OCI-LY3 (cell line): ENCODE measurements at regions not wholly inside any gene's neighbourhood (a gene's known extent, or its start where the extent isn't known, plus 50 kb on each side); places are given as distances from the start of the nearest gene placed in this dataset.

Experiments
- CTCF ChIP-seq: fragments of 200-600, 300-600 bp; sonication (generic); IDR thresholded peaks from 2 replicates; pipeline ENCODE4 v1.5.1; 2014; ENCODE audit warnings: antibody characterized with exemption, low read length, low read depth
- EZH2phosphoT487 ChIP-seq: fragments of 200-600 bp; shearing (Covaris generic); IDR thresholded peaks from 2 replicates; pipeline ENCODE4 v1.6.1; 2018; ENCODE audit warnings: antibody characterized with exemption, mixed run types, low read depth

- TF ChIP-seq CTCF (no peak), EZH2phosphoT487 (no peak)
Measured at GRCh38 chr2:145692971-145693478, 1173.1 kb upstream of the ZEB2 start.
